ELR (cell line): ENCODE measurements at regions not wholly inside any gene's neighbourhood (a gene's known extent, or its start where the extent isn't known, plus 50 kb on each side); places are given as distances from the start of the nearest gene placed in this dataset.

Experiments
- DNase-seq: peaks from one replicate; pipeline ENCODE4 v3.0.0-alpha.2; 2015; ENCODE audit warnings: low read depth

DNA sequence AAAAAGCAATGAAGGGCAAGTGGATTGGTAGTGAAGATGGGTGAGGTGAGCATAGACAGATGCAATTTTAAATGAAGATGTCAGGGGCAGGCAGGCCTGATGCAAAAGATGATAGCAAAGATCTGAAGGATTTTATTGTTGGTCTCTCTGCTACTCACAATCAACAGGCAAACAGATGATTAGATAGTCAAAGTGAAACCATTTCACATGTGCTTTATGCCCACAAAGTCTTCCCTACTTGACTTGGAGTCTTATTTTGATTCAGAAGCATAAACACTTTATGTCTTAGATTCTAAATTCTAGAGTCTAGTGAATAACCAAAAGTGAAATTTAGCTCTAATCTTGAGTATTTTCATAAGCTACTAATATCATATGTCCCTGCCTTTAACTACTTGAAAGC, 153.8 kb upstream of the HNRNPA3 start:
- DNase-seq, result no peak

- DNase-seq, result no peak
Measured at GRCh38 chr2:177059293-177059692, 153.3 kb upstream of the HNRNPA3 start.

DNA sequence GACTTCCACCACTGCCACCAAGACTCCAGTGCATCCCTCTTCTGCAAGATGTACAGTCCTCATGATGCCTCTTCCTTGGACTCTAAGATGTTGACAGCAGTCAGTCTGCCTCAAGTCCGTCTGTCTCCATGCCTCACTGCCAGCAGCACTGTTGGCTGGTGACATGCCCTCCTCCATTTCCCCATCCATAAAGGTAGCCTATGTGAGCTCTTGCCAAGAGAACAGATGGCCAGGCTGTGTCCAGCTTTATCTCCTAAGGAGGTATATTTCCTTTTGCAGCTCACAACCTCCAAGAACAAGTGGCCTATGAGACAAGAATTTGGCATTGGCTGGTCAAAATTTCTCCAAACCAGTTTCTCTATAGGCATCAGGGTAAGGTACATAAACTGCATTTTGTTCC, 149.3 kb upstream of the HNRNPA3 start:
- DNase-seq, result no peak

- DNase-seq, result no peak
Measured at GRCh38 chr2:177064422-177064821, 148.2 kb upstream of the HNRNPA3 start.

GRCh38 chr2:177068967-177069366, 143.6 kb upstream of the HNRNPA3 start:
- DNase-seq, result no peak

DNA sequence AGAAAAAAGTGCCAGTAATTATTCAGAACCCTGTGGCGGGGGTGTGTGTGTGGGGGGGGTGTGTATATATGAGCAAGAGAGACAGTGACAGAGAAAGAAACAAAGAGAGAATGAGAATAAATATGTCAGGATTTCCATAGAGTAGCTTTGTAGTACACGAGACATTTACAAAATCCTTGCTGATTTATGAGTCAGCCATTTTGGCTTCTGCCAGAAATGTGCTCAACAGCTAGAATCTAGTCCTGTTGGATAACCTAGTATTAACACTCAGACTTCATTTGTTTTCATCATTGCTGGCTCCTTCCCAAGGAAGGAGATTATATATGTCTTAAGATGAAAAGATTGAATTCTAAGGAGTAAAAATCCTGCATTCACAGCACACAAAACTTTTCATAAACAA, 140.5 kb upstream of the HNRNPA3 start:
- DNase-seq, result no peak

- no peak for DNase-seq
Measured at GRCh38 chr2:177073611-177074010, 139.0 kb upstream of the HNRNPA3 start.

DNA sequence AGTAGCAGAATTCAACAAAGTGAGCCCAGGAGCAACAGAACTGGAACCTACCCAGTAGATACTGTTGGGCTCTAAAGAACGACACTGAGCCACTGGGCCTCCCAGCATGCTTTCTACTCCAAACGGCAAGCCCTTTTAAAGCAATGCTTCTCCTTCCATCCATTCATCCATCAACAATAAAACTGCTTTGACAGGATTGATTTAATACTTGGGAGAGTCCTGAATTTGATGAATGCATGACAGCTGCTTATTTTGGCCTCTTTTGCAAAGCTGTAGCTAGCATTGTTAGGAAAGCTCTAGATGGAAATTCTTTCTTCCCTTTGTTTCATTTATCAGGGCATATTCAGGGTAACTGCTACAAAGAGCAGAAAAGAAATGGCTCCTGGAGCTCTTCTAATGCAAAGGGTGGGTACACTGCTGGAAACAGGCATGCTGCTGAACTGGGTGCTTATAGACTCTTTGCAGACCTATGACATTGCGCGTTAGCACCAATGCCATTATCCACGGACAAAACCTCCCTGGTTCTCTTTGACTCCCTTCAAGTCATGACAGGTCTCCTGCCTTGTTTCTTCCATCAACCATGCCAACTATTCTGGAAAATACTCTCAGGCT, 138.4 kb upstream of the HNRNPA3 start:
- DNase-seq, result no peak

GRCh38 chr2:177075254-177075653, 137.3 kb upstream of the HNRNPA3 start:
- no peak for DNase-seq

DNA sequence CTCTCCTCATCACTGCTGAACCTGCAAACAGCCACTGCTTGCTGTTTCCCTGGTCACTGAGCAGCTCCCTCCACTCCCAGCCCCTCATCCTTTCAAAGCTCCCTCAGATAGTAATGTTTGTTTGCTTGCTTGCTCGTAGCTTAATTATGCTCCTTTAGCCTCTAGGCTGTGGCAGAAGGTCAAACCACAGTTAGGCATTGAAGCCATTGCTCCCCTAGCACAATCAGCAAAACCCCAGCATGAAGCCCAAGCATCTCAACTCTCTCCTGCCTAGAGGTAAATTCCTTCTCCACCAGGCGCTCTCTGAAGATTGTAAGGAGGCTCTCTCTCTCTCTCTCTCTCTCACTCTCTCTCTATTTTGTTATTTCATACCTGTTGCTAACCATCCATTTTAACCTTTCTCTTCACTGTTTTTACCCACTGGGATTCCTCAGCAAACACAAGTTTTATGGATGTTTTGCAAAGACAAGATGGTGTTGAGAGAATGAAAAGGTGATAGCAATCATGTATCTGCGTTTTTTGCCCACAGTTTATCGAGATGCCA, 135.9 kb upstream of the HNRNPA3 start:
- no peak for DNase-seq

DNA sequence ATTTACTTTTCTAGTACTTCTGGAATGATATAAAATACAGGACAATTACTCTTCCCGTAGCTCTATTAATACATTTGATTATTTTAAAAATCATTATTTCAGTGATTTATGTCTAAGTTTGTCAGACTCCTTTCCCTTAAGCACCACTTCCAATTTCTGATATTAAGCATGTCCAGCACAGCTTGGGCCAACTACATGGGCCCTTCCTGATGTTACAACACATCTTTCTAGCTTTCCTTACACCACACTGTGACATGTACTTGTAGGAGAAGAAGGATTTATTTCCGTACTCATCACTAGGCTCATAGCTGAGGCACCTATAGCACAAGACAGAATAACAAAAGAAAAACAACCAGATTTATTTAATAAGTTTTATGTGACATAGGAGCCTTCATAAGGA, 134.8 kb upstream of the HNRNPA3 start:
- no peak for DNase-seq

DNA sequence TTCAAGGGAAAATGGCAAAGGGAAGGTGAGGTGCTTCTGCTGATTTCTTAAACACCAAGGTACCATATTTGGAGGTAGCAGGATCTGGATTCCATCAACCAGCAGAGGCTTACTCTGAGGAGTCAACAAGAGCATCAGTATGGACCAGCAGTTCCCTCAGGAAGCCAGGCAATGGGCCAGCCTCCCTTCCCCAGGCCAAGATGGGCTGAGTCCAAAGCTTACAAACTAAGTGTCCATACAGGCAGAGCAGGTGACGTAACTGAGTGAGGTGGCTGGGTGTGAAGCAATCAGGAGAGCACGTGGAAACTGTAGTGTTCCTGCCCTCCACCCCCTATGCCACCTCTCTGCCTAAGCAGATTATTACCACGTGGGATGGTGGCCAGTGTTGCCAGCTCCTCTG, 134.2 kb upstream of the HNRNPA3 start:
- no peak for DNase-seq

DNA sequence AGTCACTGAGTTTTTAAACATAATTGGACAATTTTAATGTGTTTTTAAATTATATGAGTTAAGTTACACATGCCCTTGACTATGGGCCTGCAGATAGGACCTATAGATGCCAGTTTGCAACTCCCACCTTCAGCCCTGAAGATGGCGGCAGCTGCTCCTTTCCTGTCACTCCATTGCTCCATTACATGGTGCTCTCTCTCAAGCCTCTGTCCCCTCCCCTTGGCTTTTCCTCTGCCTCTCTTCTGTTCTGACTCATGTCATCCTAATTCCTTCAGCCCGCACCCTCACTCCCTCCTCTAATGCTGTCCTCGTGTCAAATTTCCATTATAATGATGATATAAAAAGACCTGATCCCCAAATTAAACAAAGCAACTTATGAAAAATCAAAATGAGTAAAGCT, 133.7 kb upstream of the HNRNPA3 start:
- no peak for DNase-seq

DNA sequence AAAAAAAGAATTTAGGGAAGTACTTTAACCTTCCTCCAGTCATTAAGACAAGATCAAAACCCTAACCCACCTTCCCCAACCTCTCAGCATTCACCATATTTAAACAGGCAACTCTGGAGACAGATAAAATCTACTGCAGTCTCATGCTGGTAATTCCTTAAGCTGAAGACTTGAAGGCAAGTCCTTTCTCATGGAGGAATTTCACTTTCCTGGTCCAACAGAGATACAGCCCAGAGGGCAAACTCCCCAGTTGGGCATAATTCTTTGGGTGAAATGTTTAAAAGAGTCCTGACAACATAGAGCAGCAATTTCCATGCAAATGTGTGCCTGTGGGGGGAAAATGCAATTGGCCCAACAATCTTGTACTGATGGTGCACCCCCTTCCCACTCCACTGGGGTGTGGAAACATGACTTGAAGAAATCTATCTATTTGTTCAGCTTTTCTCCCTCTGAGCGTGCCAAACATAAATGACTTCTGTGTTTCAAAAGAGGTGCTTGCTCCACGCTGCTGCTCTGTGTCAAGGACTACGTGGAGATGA, 131.8 kb upstream of the HNRNPA3 start:
- DNase-seq, result no peak

GRCh38 chr2:177084607-177085006, 128.0 kb upstream of the HNRNPA3 start:
- no peak for DNase-seq

- DNase-seq, result no peak
Measured at GRCh38 chr2:177088529-177088928, 124.1 kb upstream of the HNRNPA3 start.

DNA sequence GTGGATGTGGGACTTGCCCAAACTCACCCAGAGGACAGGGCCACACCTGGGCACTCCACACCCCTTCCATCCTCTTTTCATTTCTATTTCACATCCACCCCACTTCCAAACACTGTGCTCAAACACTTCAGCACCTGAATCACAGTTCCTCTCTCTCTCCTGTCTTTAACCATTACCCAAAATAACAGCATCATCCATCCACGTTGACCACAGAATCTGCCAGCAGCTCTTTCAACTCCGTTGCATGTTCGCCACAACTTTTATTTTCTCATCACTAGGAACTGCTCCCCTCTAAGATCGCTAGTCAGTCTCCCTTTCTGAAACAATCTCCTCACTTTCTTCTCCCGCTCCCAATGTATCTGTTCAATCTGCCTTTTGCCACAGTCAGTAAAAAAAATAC, 121.6 kb upstream of the HNRNPA3 start:
- no peak for DNase-seq

- peak; percentile 6 for DNase-seq
Measured at GRCh38 chr2:177093371-177093770, 119.2 kb upstream of the HNRNPA3 start.

DNA sequence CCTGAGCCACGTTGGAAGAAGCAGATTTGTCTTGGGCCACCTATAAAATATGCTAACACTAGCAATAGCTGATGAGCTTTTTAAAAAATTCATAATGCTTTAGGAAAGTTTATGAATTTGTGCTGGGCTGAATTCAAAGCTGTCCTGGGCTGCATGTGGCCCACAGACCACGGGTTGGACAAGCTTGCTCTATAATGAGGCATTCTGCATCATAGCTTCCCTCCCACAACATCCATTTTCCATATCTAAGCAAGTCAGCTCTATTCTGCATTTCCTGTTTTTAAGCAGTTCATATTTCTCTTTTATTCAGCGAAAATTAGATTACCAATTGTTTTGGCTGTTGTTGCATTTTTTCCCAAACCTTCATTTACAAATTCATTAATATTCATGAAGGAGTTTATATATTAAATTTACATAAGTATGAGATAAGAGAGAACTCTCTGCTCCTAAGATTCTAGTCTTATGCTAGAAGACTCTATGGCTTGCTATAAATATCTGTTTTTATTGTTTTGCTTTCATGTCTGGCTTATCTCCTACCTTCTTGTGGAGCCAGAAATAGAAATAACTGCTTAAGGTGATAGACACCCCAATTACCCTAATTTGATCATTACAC, 114.5 kb upstream of the HNRNPA3 start:
- no peak for DNase-seq

DNA sequence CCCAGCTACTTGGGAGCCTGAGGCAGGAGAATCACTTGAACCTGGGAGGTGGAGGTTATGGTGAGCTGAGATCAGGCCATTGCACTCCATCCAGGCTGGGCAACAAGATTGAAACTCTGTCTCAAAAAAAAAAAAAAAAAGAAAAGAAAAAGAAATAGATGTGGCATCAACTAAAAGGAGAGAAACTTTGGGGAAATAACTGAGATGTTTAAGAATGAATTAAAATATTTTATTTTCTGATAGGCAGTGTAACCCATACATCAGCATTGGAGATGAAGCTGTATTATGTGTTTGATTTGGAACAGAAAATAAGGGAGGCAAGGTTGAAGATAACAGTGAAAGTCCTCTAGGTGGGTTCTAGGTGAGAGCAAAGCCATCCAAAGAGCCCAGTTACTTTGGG, 110.7 kb upstream of the HNRNPA3 start:
- no peak for DNase-seq

DNA sequence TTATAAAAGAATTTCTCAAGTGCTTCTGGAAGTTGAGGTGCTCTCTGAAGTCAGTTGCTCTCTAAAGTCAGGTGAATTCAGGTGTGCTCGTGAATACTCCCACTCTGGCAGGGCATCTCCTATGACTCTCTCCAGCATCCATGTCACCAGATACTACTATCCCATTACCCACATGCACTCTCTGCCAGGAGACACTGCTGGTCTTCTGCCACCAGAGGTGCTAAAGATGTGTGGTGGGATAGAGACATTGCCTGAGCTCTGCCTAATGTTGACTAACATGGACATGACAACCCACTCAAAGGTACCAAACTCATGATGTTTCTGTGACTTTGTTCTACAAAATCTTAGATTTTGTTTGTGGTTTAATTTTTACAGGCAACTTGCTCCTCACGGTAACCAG, 106.4 kb upstream of the HNRNPA3 start:
- peak; percentile 10 for DNase-seq

DNA sequence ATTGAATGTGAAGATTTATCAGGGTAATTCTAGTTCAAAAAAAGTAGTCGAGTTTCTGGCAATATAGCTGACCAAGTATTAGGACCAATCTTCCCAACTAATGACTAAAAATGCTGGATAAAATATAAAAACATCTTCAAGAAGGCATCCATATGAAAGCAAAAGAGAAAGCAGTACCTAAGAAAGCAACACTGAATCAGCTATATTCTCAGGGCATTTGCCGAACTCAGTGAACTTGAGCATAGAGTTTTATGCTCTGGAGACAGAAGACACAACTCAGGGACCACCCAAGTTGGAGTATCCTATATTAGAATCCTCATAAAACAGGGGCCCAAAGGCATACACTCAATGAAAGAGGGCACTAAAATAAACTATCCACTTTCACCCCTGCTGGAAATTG, 103.7 kb upstream of the HNRNPA3 start:
- DNase-seq, result no peak

- DNase-seq, result no peak
Measured at GRCh38 chr2:177114712-177115111, 97.9 kb upstream of the HNRNPA3 start.

GRCh38 chr2:177117755-177118154, 94.8 kb upstream of the HNRNPA3 start:
- DNase-seq, result no peak
